ENCODE measurements at regions not wholly inside any gene's neighbourhood (a gene's known extent, or its start where the extent isn't known, plus 50 kb on each side); places are given as distances from the start of the nearest gene placed in this dataset.

GRCh38 chr7:118080947-118081346, 103.0 kb upstream of the LSM8 start:
- Histone ChIP-seq H3K27ac (ENCODE audit: low read depth, low read length) (no peak overlapping the region), H3K4me3 (ENCODE audit: insufficient read depth, low read depth, low read length) (no peak overlapping the region), H3K36me3 (ENCODE audit: insufficient read depth, low read length) (no peaks in the 10 kb centered on the region), H3K27me3 (ENCODE audit: insufficient read depth, low read length) (no peaks in the 10 kb centered on the region), H3K4me2 (ENCODE audit: low read length) (peak overlapping the region; percentile 7), H4K20me1 (ENCODE audit: insufficient read depth, low read length) (no peaks in the 10 kb centered on the region), H3K79me2 (ENCODE audit: insufficient read depth, low read length) (no peaks in the 10 kb centered on the region), H3K9me3 (ENCODE audit: insufficient read depth, low read depth, low read length) (no peaks in the 10 kb centered on the region), H3K9ac (ENCODE audit: low read length) (no peak overlapping the region), H2AFZ (ENCODE audit: low read depth, low read length) (no peak overlapping the region), H3K4me1 (ENCODE audit: insufficient read depth, low read length) (no peaks in the 10 kb centered on the region)
- no peaks in the 10 kb centered on the region for H3K27me3 Mint-ChIP-seq (ENCODE audit: low read depth, unreplicated experiment)
- H3K4me1 Mint-ChIP-seq (ENCODE audit: low read depth, unreplicated experiment), result peaks cover 31% of the 10 kb centered on the region
- no peaks in the 10 kb centered on the region for H3K36me3 Mint-ChIP-seq (ENCODE audit: low read depth, unreplicated experiment)
- no peak overlapping the region for H3K4me3 Mint-ChIP-seq (ENCODE audit: unreplicated experiment)
- peak overlapping the region; percentile 54 for H3K27ac Mint-ChIP-seq (ENCODE audit: unreplicated experiment)
- FAIRE-seq, result no peak
- TF ChIP-seq CTCF (IDR thresholded peaks at IDR 0.05; ENCODE audit: insufficient read depth, low read depth, low read length), result no peak
- no peak for TF ChIP-seq EZH2 (IDR thresholded peaks at IDR 0.05; ENCODE audit: insufficient read depth, low read length)
- peak; percentile 83 for DNase-seq (ENCODE audit: low read depth)
- H3K9me3 Mint-ChIP-seq (ENCODE audit: unreplicated experiment), result no peaks in the 10 kb centered on the region

- H3K4me1 Mint-ChIP-seq (ENCODE audit: low read depth, unreplicated experiment), result peaks cover 31% of the 10 kb centered on the region
- no peak overlapping the region for H3K4me3 ChIP-seq (ENCODE audit: insufficient read depth, low read depth, low read length)
- no peaks in the 10 kb centered on the region for H3K36me3 ChIP-seq (ENCODE audit: insufficient read depth, low read length)
- FAIRE-seq, result no peak
- TF ChIP-seq EZH2 (IDR thresholded peaks at IDR 0.05; ENCODE audit: insufficient read depth, low read length) (no peak), CTCF (IDR thresholded peaks at IDR 0.05; ENCODE audit: insufficient read depth, low read depth, low read length) (no peak)
- H3K27me3 Mint-ChIP-seq (ENCODE audit: low read depth, unreplicated experiment), result no peaks in the 10 kb centered on the region
- no peak overlapping the region for H3K4me2 ChIP-seq (ENCODE audit: low read length)
- no peak overlapping the region for H3K27ac ChIP-seq (ENCODE audit: low read depth, low read length)
- no peaks in the 10 kb centered on the region for H3K79me2 ChIP-seq (ENCODE audit: insufficient read depth, low read length)
- H3K36me3 Mint-ChIP-seq (ENCODE audit: low read depth, unreplicated experiment), result no peaks in the 10 kb centered on the region
- H3K27ac Mint-ChIP-seq (ENCODE audit: unreplicated experiment), result no peak overlapping the region
- H3K9me3 Mint-ChIP-seq (ENCODE audit: unreplicated experiment), result no peaks in the 10 kb centered on the region
- H3K9me3 ChIP-seq (ENCODE audit: insufficient read depth, low read depth, low read length), result no peaks in the 10 kb centered on the region
- H3K27me3 ChIP-seq (ENCODE audit: insufficient read depth, low read length), result no peaks in the 10 kb centered on the region
- no peaks in the 10 kb centered on the region for H4K20me1 ChIP-seq (ENCODE audit: insufficient read depth, low read length)
- H3K9ac ChIP-seq (ENCODE audit: low read length), result no peak overlapping the region
- no peak overlapping the region for H2AFZ ChIP-seq (ENCODE audit: low read depth, low read length)
- no peaks in the 10 kb centered on the region for H3K4me1 ChIP-seq (ENCODE audit: insufficient read depth, low read length)
- peak; percentile 8 for DNase-seq (ENCODE audit: low read depth)
- H3K4me3 Mint-ChIP-seq (ENCODE audit: unreplicated experiment), result no peak overlapping the region
These were observed 101.5 kb upstream of the LSM8 start for GRCh38 chr7:118082506-118082905.

- no peak overlapping the region for H3K4me3 ChIP-seq (ENCODE audit: insufficient read depth, low read depth, low read length)
- Mint-ChIP-seq H3K4me3 (ENCODE audit: unreplicated experiment) (no peak overlapping the region), H3K36me3 (ENCODE audit: low read depth, unreplicated experiment) (no peaks in the 10 kb centered on the region), H3K4me1 (ENCODE audit: low read depth, unreplicated experiment) (peaks cover 13% of the 10 kb centered on the region), H3K27me3 (ENCODE audit: low read depth, unreplicated experiment) (no peaks in the 10 kb centered on the region), H3K27ac (ENCODE audit: unreplicated experiment) (no peak overlapping the region), H3K9me3 (ENCODE audit: unreplicated experiment) (no peaks in the 10 kb centered on the region)
- no peaks in the 10 kb centered on the region for H3K9me3 ChIP-seq (ENCODE audit: insufficient read depth, low read depth, low read length)
- no peak for DNase-seq (ENCODE audit: low read depth)
- H3K9ac ChIP-seq (ENCODE audit: low read length), result no peak overlapping the region
- H3K27ac ChIP-seq (ENCODE audit: low read depth, low read length), result no peak overlapping the region
- H3K36me3 ChIP-seq (ENCODE audit: insufficient read depth, low read length), result no peaks in the 10 kb centered on the region
- FAIRE-seq, result no peak
- no peaks in the 10 kb centered on the region for H3K27me3 ChIP-seq (ENCODE audit: insufficient read depth, low read length)
- H3K4me2 ChIP-seq (ENCODE audit: low read length), result no peak overlapping the region
- TF ChIP-seq CTCF (IDR thresholded peaks at IDR 0.05; ENCODE audit: insufficient read depth, low read depth, low read length), result no peak
- no peak for TF ChIP-seq EZH2 (IDR thresholded peaks at IDR 0.05; ENCODE audit: insufficient read depth, low read length)
- no peaks in the 10 kb centered on the region for H4K20me1 ChIP-seq (ENCODE audit: insufficient read depth, low read length)
- no peak overlapping the region for H2AFZ ChIP-seq (ENCODE audit: low read depth, low read length)
- no peaks in the 10 kb centered on the region for H3K4me1 ChIP-seq (ENCODE audit: insufficient read depth, low read length)
- H3K79me2 ChIP-seq (ENCODE audit: insufficient read depth, low read length), result no peaks in the 10 kb centered on the region
These were observed 99.0 kb upstream of the LSM8 start for GRCh38 chr7:118085000-118085399.

All from astrocyte (in vitro differentiated cells and primary cell).